ENCODE measurements at regions not wholly inside any gene's neighbourhood (a gene's known extent, or its start where the extent isn't known, plus 50 kb on each side); places are given as distances from the start of the nearest gene placed in this dataset.

GRCh38 chr12:83801972-83802371, 1110.6 kb downstream of the SLC6A15 start:
- TF ChIP-seq, protein P1, sequence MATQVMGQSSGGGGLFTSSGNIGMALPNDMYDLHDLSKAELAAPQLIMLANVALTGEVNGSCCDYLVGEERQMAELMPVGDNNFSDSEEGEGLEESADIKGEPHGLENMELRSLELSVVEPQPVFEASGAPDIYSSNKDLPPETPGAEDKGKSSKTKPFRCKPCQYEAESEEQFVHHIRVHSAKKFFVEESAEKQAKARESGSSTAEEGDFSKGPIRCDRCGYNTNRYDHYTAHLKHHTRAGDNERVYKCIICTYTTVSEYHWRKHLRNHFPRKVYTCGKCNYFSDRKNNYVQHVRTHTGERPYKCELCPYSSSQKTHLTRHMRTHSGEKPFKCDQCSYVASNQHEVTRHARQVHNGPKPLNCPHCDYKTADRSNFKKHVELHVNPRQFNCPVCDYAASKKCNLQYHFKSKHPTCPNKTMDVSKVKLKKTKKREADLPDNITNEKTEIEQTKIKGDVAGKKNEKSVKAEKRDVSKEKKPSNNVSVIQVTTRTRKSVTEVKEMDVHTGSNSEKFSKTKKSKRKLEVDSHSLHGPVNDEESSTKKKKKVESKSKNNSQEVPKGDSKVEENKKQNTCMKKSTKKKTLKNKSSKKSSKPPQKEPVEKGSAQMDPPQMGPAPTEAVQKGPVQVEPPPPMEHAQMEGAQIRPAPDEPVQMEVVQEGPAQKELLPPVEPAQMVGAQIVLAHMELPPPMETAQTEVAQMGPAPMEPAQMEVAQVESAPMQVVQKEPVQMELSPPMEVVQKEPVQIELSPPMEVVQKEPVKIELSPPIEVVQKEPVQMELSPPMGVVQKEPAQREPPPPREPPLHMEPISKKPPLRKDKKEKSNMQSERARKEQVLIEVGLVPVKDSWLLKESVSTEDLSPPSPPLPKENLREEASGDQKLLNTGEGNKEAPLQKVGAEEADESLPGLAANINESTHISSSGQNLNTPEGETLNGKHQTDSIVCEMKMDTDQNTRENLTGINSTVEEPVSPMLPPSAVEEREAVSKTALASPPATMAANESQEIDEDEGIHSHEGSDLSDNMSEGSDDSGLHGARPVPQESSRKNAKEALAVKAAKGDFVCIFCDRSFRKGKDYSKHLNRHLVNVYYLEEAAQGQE (IDR thresholded peaks at IDR 0.05; ENCODE audit: insufficient read depth in 1 of 2, low read depth in 2 of 2, low read length in 2 of 2): no peak
- TF ChIP-seq POLR2AphosphoS5 (IDR thresholded peaks at IDR 0.05; ENCODE audit: low read depth, low read length) (no peak), SIN3A (IDR thresholded peaks at IDR 0.05; ENCODE audit: borderline replicate concordance, insufficient read depth, low read length) (no peak), FOXP2 (optimal IDR thresholded peaks at IDR 0.05; ENCODE audit: borderline replicate concordance, extremely low read depth, extremely low read length, insufficient read depth) (no peak), TAF1 (IDR thresholded peaks at IDR 0.05; ENCODE audit: borderline replicate concordance, insufficient read depth, low read length) (no peak)

- TF ChIP-seq SIN3A (IDR thresholded peaks at IDR 0.05; ENCODE audit: borderline replicate concordance, insufficient read depth, low read length) (no peak), FOXP2 (optimal IDR thresholded peaks at IDR 0.05; ENCODE audit: borderline replicate concordance, extremely low read depth, extremely low read length, insufficient read depth) (no peak), TAF1 (IDR thresholded peaks at IDR 0.05; ENCODE audit: borderline replicate concordance, insufficient read depth, low read length) (no peak), POLR2AphosphoS5 (IDR thresholded peaks at IDR 0.05; ENCODE audit: low read depth, low read length) (no peak)
- TF ChIP-seq, protein P1 (IDR thresholded peaks at IDR 0.05; ENCODE audit: insufficient read depth in 1 of 2, low read depth in 2 of 2, low read length in 2 of 2): no peak
Observed at GRCh38 chr12:83800022-83800421, 1112.6 kb downstream of the SLC6A15 start.

GRCh38 chr12:83796531-83796930, 1109.8 kb downstream of the TMTC2 start:
- TF ChIP-seq FOXP2 (optimal IDR thresholded peaks at IDR 0.05; ENCODE audit: borderline replicate concordance, extremely low read depth, extremely low read length, insufficient read depth) (no peak), TAF1 (IDR thresholded peaks at IDR 0.05; ENCODE audit: borderline replicate concordance, insufficient read depth, low read length) (no peak), POLR2AphosphoS5 (IDR thresholded peaks at IDR 0.05; ENCODE audit: low read depth, low read length) (no peak), SIN3A (IDR thresholded peaks at IDR 0.05; ENCODE audit: borderline replicate concordance, insufficient read depth, low read length) (no peak)
- TF ChIP-seq, protein P1 (IDR thresholded peaks at IDR 0.05; ENCODE audit: insufficient read depth in 1 of 2, low read depth in 2 of 2, low read length in 2 of 2): no peak

GRCh38 chr12:83793616-83794015, 1106.9 kb downstream of the TMTC2 start:
- TF ChIP-seq POLR2AphosphoS5 (IDR thresholded peaks at IDR 0.05; ENCODE audit: low read depth, low read length) (no peak), TAF1 (IDR thresholded peaks at IDR 0.05; ENCODE audit: borderline replicate concordance, insufficient read depth, low read length) (no peak), FOXP2 (optimal IDR thresholded peaks at IDR 0.05; ENCODE audit: borderline replicate concordance, extremely low read depth, extremely low read length, insufficient read depth) (no peak), SIN3A (IDR thresholded peaks at IDR 0.05; ENCODE audit: borderline replicate concordance, insufficient read depth, low read length) (no peak)
- TF ChIP-seq, protein P1 (IDR thresholded peaks at IDR 0.05; ENCODE audit: insufficient read depth in 1 of 2, low read depth in 2 of 2, low read length in 2 of 2): no peak

Measured in PFSK-1 (cell line).